Colonic mucosa (tissue), 4 donors: ENCODE measurements at regions not wholly inside any gene's neighbourhood (a gene's known extent, or its start where the extent isn't known, plus 50 kb on each side); places are given as distances from the start of the nearest gene placed in this dataset.

ENCODE experiments used
- DNase-seq: peaks from one replicate; pipeline ENCODE4 v3.0.0-alpha.2; 2020
- H3K27ac ChIP-seq: fragments of 200-600 bp; one replicate; pipeline ENCODE4 v1.8.0; 2021
- H3K27me3 ChIP-seq: fragments of 200-600 bp; one replicate; pipeline ENCODE4 v1.8.0; 2021
- H3K36me3 ChIP-seq: fragments of 200-600 bp; one replicate; pipeline ENCODE4 v1.8.0; 2021
- H3K4me1 ChIP-seq: fragments of 200-600 bp; one replicate; pipeline ENCODE4 v1.8.0; 2021; ENCODE audit warnings: mild to moderate bottlenecking
- H3K4me3 ChIP-seq: fragments of 200-600 bp; one replicate; pipeline ENCODE4 v1.8.0; 2021
- H3K9ac ChIP-seq, 2 donors: one replicate each; pipeline ENCODE4 v1.7.0; 2013; ENCODE audit warnings: control low read depth in 2 of 2, low read depth in 2 of 2, low read length in 2 of 2
- H3K9me3 ChIP-seq: fragments of 200-600 bp; one replicate; pipeline ENCODE4 v1.8.0; 2021
- CTCF ChIP-seq: fragments of 200-600 bp; IDR thresholded peaks from one replicate; pipeline ENCODE4 v1.8.0; 2022; ENCODE audit warnings: antibody characterized with exemption, mild to moderate bottlenecking
- intact Hi-C: fragments of 100-400 bp; cut with DNase I; formaldehyde crosslinking; loops from one replicate; pipeline ENCODE4 v1.14.1; 2022
- donor health status: healthy.
- donor health status: DM: no; HTN: no; CAD: no.
- donor health status: DM: no; HTN: no; CAD: no.

GRCh38 chr7:97620495-97620894 lies 111.4 kb upstream of the TAC1 start:
- intact Hi-C loops, result no loop called here
- Histone ChIP-seq H3K27me3 (no peaks in the 10 kb centered on the region), H3K27ac (no peak overlapping the region), H3K4me1 (no peaks in the 10 kb centered on the region), H3K9me3 (no peaks in the 10 kb centered on the region), H3K9ac (no peak overlapping the region), H3K4me3 (no peak overlapping the region), H3K36me3 (no peaks in the 10 kb centered on the region)
- DNase-seq, result no peak
- TF ChIP-seq CTCF, result no peak

- TF ChIP-seq CTCF, result no peak
- Histone ChIP-seq H3K4me3 (no peak overlapping the region), H3K9me3 (no peaks in the 10 kb centered on the region), H3K27ac (no peak overlapping the region), H3K9ac (no peak overlapping the region), H3K36me3 (no peaks in the 10 kb centered on the region), H3K4me1 (no peaks in the 10 kb centered on the region), H3K27me3 (no peaks in the 10 kb centered on the region)
- DNase-seq, result no peak
- intact Hi-C loops, result no loop called here
These were observed 108.6 kb upstream of the TAC1 start for GRCh38 chr7:97623333-97623732.

GRCh38 chr7:97630116-97630515 lies 101.8 kb upstream of the TAC1 start:
- no peaks in the 10 kb centered on the region for H3K36me3 ChIP-seq
- intact Hi-C loops, result no loop called here
- H3K4me1 ChIP-seq, result no peaks in the 10 kb centered on the region
- no peak overlapping the region for H3K27ac ChIP-seq
- no peak overlapping the region for H3K9ac ChIP-seq
- DNase-seq, result no peak
- TF ChIP-seq CTCF, result no peak
- H3K9me3 ChIP-seq, result no peaks in the 10 kb centered on the region
- H3K27me3 ChIP-seq, result no peaks in the 10 kb centered on the region
- no peak overlapping the region for H3K4me3 ChIP-seq

- Histone ChIP-seq H3K27ac (no peak overlapping the region), H3K27me3 (no peaks in the 10 kb centered on the region), H3K9ac (no peak overlapping the region), H3K4me3 (no peak overlapping the region), H3K9me3 (no peaks in the 10 kb centered on the region), H3K36me3 (no peaks in the 10 kb centered on the region), H3K4me1 (no peaks in the 10 kb centered on the region)
- DNase-seq, result no peak
- TF ChIP-seq CTCF, result no peak
- intact Hi-C loops, result no loop called here
These were observed 96.3 kb upstream of the TAC1 start for GRCh38 chr7:97635622-97636021.

GRCh38 chr7:97639036-97639435 lies 92.8 kb upstream of the TAC1 start:
- H3K27me3 ChIP-seq, result no peaks in the 10 kb centered on the region
- H3K4me3 ChIP-seq, result no peak overlapping the region
- TF ChIP-seq CTCF, result no peak
- DNase-seq, result no peak
- H3K36me3 ChIP-seq, result no peaks in the 10 kb centered on the region
- H3K27ac ChIP-seq, result no peak overlapping the region
- intact Hi-C loops, result no loop called here
- H3K4me1 ChIP-seq, result no peaks in the 10 kb centered on the region
- H3K9ac ChIP-seq, result no peak overlapping the region
- H3K9me3 ChIP-seq, result no peaks in the 10 kb centered on the region
